Gastroesophageal sphincter (tissue), 3 donors: ENCODE measurements at regions not wholly inside any gene's neighbourhood (a gene's known extent, or its start where the extent isn't known, plus 50 kb on each side); places are given as distances from the start of the nearest gene placed in this dataset.

Source experiments
- CTCF ChIP-seq, 4 experiments: fragments of 200-600 bp in 2 of 4; fragments of 450-650 bp in 2 of 4; sonication (generic) in 1 of 4; IDR thresholded peaks; one replicate each; pipeline ENCODE4 v1.5.1; 2017 to 2019; ENCODE audit warnings: antibody characterized with exemption in 4 of 4, mild to moderate bottlenecking in 2 of 4, moderate library complexity in 2 of 4
- EP300 ChIP-seq: sonication (generic); formaldehyde crosslinking; IDR thresholded peaks from one replicate; pipeline ENCODE4 v1.6.1; 2017; ENCODE audit warnings: antibody characterized with exemption, mild to moderate bottlenecking
- POLR2A ChIP-seq, 2 donors: fragments of 450-650 bp; IDR thresholded peaks; one replicate each; pipeline ENCODE4 v1.6.1; 2017; ENCODE audit warnings: antibody characterized with exemption in 2 of 2, mild to moderate bottlenecking in 2 of 2, moderate library complexity in 1 of 2
- POLR2AphosphoS5 ChIP-seq: sonication (generic); formaldehyde crosslinking; IDR thresholded peaks from one replicate; pipeline ENCODE4 v1.6.1; 2017; ENCODE audit warnings: antibody characterized with exemption

- TF ChIP-seq CTCF (IDR thresholded peaks at IDR 0.05) (no peak), POLR2AphosphoS5 (no peak), POLR2A (IDR thresholded peaks at IDR 0.05) (no peak), EP300 (no peak)
Observed at GRCh38 chr11:92753161-92753560, 216.3 kb upstream of the MTNR1B start.
